22Rv1 (cell line): ENCODE measurements at regions not wholly inside any gene's neighbourhood (a gene's known extent, or its start where the extent isn't known, plus 50 kb on each side); places are given as distances from the start of the nearest gene placed in this dataset.

ENCODE experiments used
- H3K27ac ChIP-seq: fragments of 450-650 bp; 2 replicates; pipeline ENCODE4 v1.5.1; 2017
- CTCF ChIP-seq: fragments of 450-650 bp; IDR thresholded peaks from 2 replicates; pipeline ENCODE4 v1.5.1; 2017; ENCODE audit warnings: mild to moderate bottlenecking
- ZFX ChIP-seq: fragments of 450-650 bp; IDR thresholded peaks from 2 replicates; pipeline ENCODE4 v1.6.1; 2017; ENCODE audit warnings: antibody characterized with exemption, borderline replicate concordance

GRCh38 chr6:12356983-12357972 lies 67.1 kb downstream of the EDN1 start:
- no peak overlapping the region for H3K27ac ChIP-seq
- TF ChIP-seq ZFX, result no peak
- TF ChIP-seq CTCF, result no peak

GRCh38 chr6:12359036-12359435 lies 68.9 kb downstream of the EDN1 start:
- H3K27ac ChIP-seq, result no peak overlapping the region
- no peak for TF ChIP-seq ZFX
- TF ChIP-seq CTCF, result no peak

- peak overlapping the region; percentile 89 for H3K27ac ChIP-seq
- no peak for TF ChIP-seq ZFX
- no peak for TF ChIP-seq CTCF
Measured at GRCh38 chr6:12361042-12361765, 71.0 kb downstream of the EDN1 start.

- H3K27ac ChIP-seq, result peak overlapping the region; percentile 89
Measured at GRCh38 chr6:12363277-12363650, 73.1 kb downstream of the EDN1 start.

GRCh38 chr6:12363651-12364381 lies 73.7 kb downstream of the EDN1 start:
- TF ChIP-seq CTCF (no peak), ZFX (no peak)
- H3K27ac ChIP-seq, result peak overlapping the region; percentile 89

GRCh38 chr6:12364621-12365020 lies 74.5 kb downstream of the EDN1 start:
- TF ChIP-seq CTCF (no peak), ZFX (no peak)
- H3K27ac ChIP-seq, result peak overlapping the region; percentile 89

GRCh38 chr6:12366731-12367130 lies 76.6 kb downstream of the EDN1 start:
- TF ChIP-seq CTCF (no peak), ZFX (no peak)
- no peak overlapping the region for H3K27ac ChIP-seq
